GM19372 (cell line): ENCODE measurements at regions not wholly inside any gene's neighbourhood (a gene's known extent, or its start where the extent isn't known, plus 50 kb on each side); places are given as distances from the start of the nearest gene placed in this dataset.
"Not testable (repeated sequence)": the region's sequence is repeated elsewhere in the genome, so short reads cannot be mapped to it uniquely, and the experiment has no call there.

Experiments
- ATAC-seq: cut with Tn5 transposase; IDR thresholded peaks from one replicate; pipeline ENCODE4 v1.9.1; 2021; ENCODE audit warnings: mild to moderate bottlenecking, low read depth, moderate library complexity; ENCODE audit not compliant: unreplicated experiment

- ATAC-seq = no peak
Measured at GRCh38 chr14:44392984-44393383, 114.1 kb downstream of the FSCB start.

- no peak for ATAC-seq
Measured at GRCh38 chr14:44388306-44388705, 118.8 kb downstream of the FSCB start.

- ATAC-seq = no peak
Measured at GRCh38 chr14:44385906-44386305, 121.2 kb downstream of the FSCB start.

GRCh38 chr14:44385296-44385695, 121.8 kb downstream of the FSCB start:
- ATAC-seq = not testable (repeated sequence)

GRCh38 chr14:44384601-44385293, 122.3 kb downstream of the FSCB start:
- not testable (repeated sequence) for ATAC-seq

- no peak for ATAC-seq
Measured at GRCh38 chr14:44384093-44384492, 123.0 kb downstream of the FSCB start.

DNA sequence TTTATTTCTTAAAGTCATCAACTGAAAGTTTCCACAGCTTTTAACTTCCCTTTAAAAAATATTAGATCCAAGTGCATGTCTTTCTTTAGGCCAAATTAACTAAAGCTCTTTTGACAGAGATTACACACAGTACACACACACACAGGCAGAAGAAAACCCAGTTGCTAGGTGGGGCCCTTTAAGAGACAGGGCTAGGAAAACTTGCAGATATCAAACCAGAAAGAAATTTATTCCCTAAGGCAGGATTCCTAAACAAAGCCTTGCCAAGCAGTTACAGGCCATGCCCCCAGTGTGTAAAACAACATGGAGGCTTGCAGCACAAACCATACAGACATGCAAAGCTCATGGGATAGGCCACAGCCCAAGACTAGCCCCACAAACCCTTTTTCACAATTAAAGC, 123.4 kb downstream of the FSCB start:
- ATAC-seq = no peak

- no peak for ATAC-seq
Measured at GRCh38 chr14:44379292-44379977, 127.6 kb downstream of the FSCB start.

DNA sequence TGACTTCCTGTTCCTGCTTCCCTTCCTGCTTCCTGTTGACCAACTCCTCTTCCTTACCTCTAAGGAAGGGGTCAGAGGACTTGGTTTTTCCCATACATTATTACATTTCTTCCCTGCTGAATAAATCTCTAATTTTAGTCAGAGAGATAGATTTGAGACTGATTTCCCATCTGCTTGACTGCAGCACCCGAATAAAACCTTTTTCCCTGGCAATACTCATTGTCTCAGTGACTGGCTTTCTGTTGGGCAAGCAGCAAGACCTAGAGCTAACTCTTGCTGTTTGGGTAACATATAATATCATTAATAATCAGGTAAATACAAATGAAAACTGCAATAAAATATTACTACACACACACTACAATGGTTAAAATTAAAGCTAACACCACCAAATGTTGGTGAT, 132.2 kb downstream of the FSCB start:
- ATAC-seq = no peak

- no peak for ATAC-seq
Measured at GRCh38 chr14:44372807-44373489, 134.1 kb downstream of the FSCB start.

GRCh38 chr14:44372231-44372630, 134.9 kb downstream of the FSCB start:
- ATAC-seq = no peak

- ATAC-seq = no peak
Measured at GRCh38 chr14:44370727-44371126, 136.4 kb downstream of the FSCB start.

DNA sequence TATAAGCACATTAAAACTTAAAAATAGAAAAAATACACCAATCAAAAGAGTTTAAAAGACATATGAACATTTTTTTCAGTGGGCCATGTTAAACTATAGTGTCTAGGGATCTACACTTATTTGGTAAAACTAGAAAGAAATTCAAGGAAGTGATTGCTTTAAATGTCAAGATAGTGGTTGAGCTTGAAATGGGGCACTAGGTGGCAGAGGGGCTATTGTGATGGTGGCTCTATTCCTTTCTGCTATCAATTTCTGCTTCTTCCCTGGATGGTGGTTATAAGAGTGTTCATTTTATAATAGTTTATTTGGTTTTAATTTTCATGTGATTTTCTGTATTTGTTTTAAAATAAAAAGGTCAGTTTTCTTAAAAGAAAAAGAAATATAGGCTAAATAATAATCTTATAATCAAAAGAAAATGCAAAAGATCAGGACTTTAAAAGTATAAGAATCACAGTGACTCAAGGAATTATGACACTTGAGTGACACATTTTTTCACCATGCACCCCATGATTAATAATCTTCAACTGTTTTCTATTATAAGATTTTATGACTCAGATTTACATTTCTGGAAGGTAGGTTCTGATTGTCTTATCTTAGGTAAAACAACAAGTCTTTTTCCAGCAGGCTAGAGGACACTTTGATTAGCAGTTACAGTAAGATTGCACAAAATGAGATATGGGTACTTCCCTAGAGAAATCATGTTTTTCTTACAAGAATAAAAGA, 137.5 kb downstream of the FSCB start:
- ATAC-seq = no peak

DNA sequence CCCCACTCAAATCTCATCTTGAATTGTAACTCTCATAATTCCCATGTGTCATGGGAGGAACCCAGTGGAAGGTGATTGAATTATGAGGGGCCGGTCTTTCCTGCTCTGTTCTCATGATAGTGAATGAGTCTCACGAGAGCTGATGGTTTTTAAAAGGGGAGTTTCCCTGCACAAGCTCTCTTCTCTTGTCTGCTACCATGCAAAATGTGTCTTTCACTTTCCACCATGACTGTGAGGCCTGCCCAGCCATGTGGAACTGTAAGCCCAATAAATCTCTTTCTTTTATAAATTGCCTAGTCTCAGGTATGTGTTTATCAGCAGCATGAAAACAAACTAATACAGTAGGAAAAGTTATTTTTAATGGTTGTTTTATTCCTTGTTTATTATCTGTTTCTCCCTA, 146.0 kb downstream of the FSCB start:
- no peak for ATAC-seq

GRCh38 chr14:44353805-44354204, 153.3 kb downstream of the FSCB start:
- no peak for ATAC-seq

DNA sequence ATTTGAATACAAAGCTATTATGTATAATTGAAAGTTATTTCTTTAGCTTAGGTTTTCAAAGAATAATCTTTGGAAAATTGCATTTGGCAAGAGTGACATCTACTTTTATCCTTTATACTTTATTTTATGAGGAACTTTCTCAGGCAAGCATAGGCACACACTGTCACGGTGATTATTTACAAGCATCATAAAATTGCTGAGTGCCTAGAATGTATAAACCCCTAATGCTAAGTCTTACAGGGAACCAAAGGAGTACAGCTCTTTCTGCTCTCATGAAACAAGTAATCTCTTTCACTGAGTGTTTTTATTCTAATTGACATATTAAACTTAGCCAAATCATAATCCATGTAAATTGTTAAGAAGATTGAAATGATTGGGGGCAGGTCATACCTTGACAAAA, 154.9 kb downstream of the FSCB start:
- ATAC-seq = no peak

DNA sequence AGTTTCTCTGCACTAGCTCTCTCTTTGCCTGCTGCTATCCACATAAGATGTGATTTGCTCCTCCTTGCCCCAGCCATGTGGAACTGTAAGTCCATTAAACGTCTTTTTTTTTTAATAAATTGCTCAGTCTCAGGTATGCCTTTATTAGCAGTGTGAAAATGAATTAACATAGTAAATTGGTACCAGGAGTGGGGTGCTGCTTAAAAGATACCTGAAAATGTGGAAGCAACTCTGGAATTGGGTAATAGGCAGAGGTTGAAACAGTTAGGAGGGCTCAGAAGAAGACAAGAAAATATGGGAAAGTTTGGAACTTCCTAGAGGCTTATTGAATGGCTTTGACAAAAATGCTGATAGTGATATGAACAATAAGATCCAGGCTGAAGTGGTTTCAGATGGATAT, 159.8 kb downstream of the FSCB start:
- ATAC-seq = no peak

DNA sequence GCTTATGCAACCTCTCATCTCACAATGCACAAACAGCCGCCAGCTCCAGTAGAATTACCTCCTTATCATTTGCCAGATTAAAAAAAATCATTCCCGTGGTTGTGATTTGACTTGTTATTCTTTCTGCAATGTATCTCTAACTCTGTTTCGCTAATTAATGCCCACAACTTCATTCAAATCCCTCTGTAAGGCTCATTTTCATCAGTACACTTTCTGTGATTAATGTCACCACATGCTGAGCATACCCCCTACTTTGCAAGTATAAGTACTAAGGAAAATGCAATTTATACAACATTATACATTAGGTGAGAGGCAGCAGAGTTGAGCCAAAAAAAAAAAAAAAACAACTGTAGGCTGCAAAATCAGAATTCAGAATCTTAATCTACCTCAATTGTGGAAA, 166.0 kb downstream of the FSCB start:
- ATAC-seq = no peak

GRCh38 chr14:44339862-44340261, 167.2 kb downstream of the FSCB start:
- no peak for ATAC-seq

DNA sequence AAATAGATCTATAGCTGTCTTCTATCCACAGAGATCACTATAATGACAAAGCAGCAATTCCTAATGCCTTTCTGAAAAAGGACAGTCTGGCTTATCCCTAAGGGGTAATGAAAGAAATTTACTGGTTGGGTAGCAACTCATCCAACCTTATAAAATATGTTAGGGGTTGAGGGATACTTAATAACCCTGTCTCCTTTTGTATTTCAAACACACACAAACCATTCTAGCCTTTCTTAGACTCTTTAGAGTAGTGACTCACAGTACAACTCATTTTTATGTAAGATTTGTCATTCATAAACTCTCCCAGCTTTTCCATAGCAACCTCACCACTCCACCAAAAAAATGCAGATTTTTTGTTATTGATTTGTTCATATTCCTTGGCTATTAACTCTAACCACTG, 167.9 kb downstream of the FSCB start:
- ATAC-seq = no peak

- no peak for ATAC-seq
Measured at GRCh38 chr14:44317441-44317746, 189.7 kb downstream of the FSCB start.
